Common myeloid progenitor, CD34-positive (primary cell): ENCODE measurements at regions not wholly inside any gene's neighbourhood (a gene's known extent, or its start where the extent isn't known, plus 50 kb on each side); places are given as distances from the start of the nearest gene placed in this dataset.

Experiments
- CTCF ChIA-PET: fragments of 350-600 bp; sonication (Branson Sonifier 250); formaldehyde crosslinking; loops from one replicate; lab custom pipeline; 2021; ENCODE audit warnings: antibody characterized with exemption; lab: Charles Lee
- POLR2A ChIA-PET: fragments of 350-600 bp; sonication (Branson Sonifier 250); formaldehyde crosslinking; loops from one replicate; lab custom pipeline; 2021; ENCODE audit warnings: antibody characterized with exemption; lab: Charles Lee
- DNase-seq, 3 donors: peaks; one replicate each; pipeline versions ENCODE4 v3.0.0 to v3.0.0-alpha.2; 2013
- H3K27ac ChIP-seq, 2 experiments: 1 replicate in 1 of 2; 2 replicates in 1 of 2; pipeline ENCODE4 v1.7.0; 2013; ENCODE audit warnings: inconsistent platforms in 2 of 2, low read length in 2 of 2, mild to moderate bottlenecking in 2 of 2, low read depth in 1 of 2, moderate library complexity in 1 of 2; ENCODE audit not compliant: severe bottlenecking in 2 of 2, insufficient read depth in 1 of 2, poor library complexity in 1 of 2
- H3K27me3 ChIP-seq, 5 experiments: replicated peaks in 2 of 5; 1 replicate in 3 of 5; 2 replicates in 2 of 5; pipeline versions ENCODE4 v1.6.1 to v1.7.0; 2013; ENCODE audit warnings: low read length in 4 of 5, mild to moderate bottlenecking in 2 of 5, moderate library complexity in 2 of 5, inconsistent platforms in 1 of 5; ENCODE audit not compliant: insufficient read depth in 5 of 5, control insufficient read depth in 4 of 5
- H3K36me3 ChIP-seq, 4 experiments: 1 replicate in 2 of 4; 2 replicates in 2 of 4; pipeline versions ENCODE4 v1.6.1 to v1.7.0; 2013; ENCODE audit warnings: low read length in 3 of 4, control low read depth in 1 of 4, mild to moderate bottlenecking in 1 of 4; ENCODE audit not compliant: control insufficient read depth in 4 of 4, insufficient read depth in 4 of 4
- H3K4me1 ChIP-seq, 4 experiments: 1 replicate in 3 of 4; 2 replicates in 1 of 4; pipeline versions ENCODE4 v1.6.1 to v1.7.1; 2013; ENCODE audit warnings: low read length in 3 of 4, mild to moderate bottlenecking in 3 of 4, control low read depth in 1 of 4, inconsistent platforms in 1 of 4, moderate library complexity in 1 of 4; ENCODE audit not compliant: control insufficient read depth in 4 of 4, insufficient read depth in 4 of 4; ENCODE audit errors: control extremely low read depth in 1 of 4
- H3K4me3 ChIP-seq, 7 experiments: 1 replicate in 4 of 7; 2 replicates in 3 of 7; pipeline versions ENCODE4 v1.5.1 to v1.7.0; 2013; ENCODE audit warnings: mild to moderate bottlenecking in 7 of 7, low read length in 6 of 7, moderate library complexity in 6 of 7, inconsistent platforms in 2 of 7, low read depth in 2 of 7, control low read depth in 1 of 7; ENCODE audit not compliant: insufficient read depth in 4 of 7, control insufficient read depth in 1 of 7; ENCODE audit errors: extremely low read depth in 1 of 7
- H3K9me3 ChIP-seq, 5 experiments: 1 replicate in 4 of 5; 2 replicates in 1 of 5; pipeline versions ENCODE4 v1.6.1 to v1.7.1; 2013; ENCODE audit warnings: low read length in 4 of 5, mild to moderate bottlenecking in 2 of 5, inconsistent platforms in 1 of 5, low read depth in 1 of 5, moderate library complexity in 1 of 5; ENCODE audit not compliant: control insufficient read depth in 4 of 5, insufficient read depth in 2 of 5; ENCODE audit errors: control extremely low read depth in 1 of 5
- WGBS: methylation state at CpG from one replicate; pipeline ENCODE4 v1.1.5; 2013; ENCODE audit not compliant: insufficient coverage; 5-methylcytosine and 5-hydroxymethylcytosine counted together

GRCh38 chr10:120960725-120961124, 109.6 kb downstream of the WDR11 start:
- Histone ChIP-seq H3K27ac (no peak overlapping the region), H3K4me1 (no peaks in the 10 kb centered on the region), H3K4me3 (no peak overlapping the region), H3K36me3 (no peaks in the 10 kb centered on the region), H3K9me3 (no peaks in the 10 kb centered on the region), H3K27me3 (peaks cover 0 to 27% (median 7%) of the 10 kb centered on the region in 5 experiments)
- 100% methylated on average over 6 of the region's 7 CpGs for WGBS
- POLR2A ChIA-PET, result no interaction called here
- CTCF ChIA-PET, result interaction anchor here (0.8 to 1.4 kb wide), 3 partner anchors 12 to 23 kb away, joined by 3 read pairs; no protein-coding TSS in a partner anchor
- no peak for DNase-seq

GRCh38 chr10:120961795-120962755, 110.9 kb downstream of the WDR11 start:
- ChIA-PET POLR2A (no interaction called here), CTCF (no interaction called here)
- Histone ChIP-seq H3K27ac (no peak overlapping the region), H3K27me3 (peaks cover 0 to 27% (median 9%) of the 10 kb centered on the region in 5 experiments), H3K4me1 (no peaks in the 10 kb centered on the region), H3K36me3 (no peaks in the 10 kb centered on the region), H3K4me3 (no peak overlapping the region), H3K9me3 (no peaks in the 10 kb centered on the region)
- 94% methylated on average over 15 of the region's 17 CpGs for WGBS
- DNase-seq, result no peak

DNA sequence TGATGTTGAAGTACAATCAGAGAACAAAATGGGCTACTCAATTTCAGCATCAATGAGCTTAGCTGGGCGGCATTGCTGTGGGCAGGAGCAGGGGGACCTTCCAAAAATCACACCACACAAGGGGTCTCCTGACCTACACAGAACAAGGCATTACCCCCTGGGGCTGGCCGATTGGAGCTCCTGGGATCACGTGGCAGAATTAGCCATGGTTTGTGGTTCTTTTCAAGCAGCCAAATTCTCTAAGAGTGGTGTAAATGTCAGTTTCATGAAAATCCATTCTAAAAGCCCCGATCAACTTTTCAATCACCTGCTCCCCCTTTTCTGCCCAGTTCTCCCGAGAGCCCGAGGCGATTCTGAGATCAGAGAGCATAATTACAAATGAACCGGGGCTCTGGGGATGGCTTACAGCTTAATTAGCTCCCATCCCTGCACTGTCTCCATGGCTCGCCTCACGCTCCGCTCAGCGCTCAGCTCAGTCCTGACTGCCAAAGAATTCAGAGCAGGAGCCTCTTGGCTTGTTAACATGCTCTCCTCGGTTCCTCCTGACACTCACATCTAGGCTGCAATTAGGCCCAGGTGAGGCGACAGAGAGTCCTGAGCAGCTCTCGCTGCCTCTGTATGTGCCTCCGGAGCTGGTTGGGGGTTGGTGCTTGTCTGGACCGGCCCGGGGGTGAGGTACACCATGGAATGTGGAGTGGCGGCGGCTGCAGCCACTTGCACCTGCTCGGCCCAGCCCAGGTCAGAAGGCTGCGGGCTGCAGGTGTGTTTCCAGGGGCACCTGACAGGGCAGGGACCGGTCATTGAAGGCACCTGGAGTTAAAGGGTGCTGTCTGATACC, 111.8 kb downstream of the WDR11 start:
- DNase-seq, result no peak
- Histone ChIP-seq H3K9me3 (no peaks in the 10 kb centered on the region), H3K27me3 (peaks cover 0 to 33% (median 11%) of the 10 kb centered on the region in 5 experiments), H3K4me1 (no peaks in the 10 kb centered on the region), H3K27ac (no peak overlapping the region), H3K36me3 (no peaks in the 10 kb centered on the region), H3K4me3 (no peak overlapping the region)
- WGBS, result 77% methylated on average over 16 of the region's 23 CpGs
- POLR2A ChIA-PET, result no interaction called here
- CTCF ChIA-PET, result no interaction called here

GRCh38 chr10:120963594-120964220, 112.5 kb downstream of the WDR11 start:
- 84% methylated on average over 5 of the region's 5 CpGs for WGBS

GRCh38 chr10:120966657-120967045, 115.5 kb downstream of the WDR11 start:
- H3K27ac ChIP-seq, result no peak overlapping the region
- H3K4me3 ChIP-seq, result no peak overlapping the region
- 93% methylated on average over 3 of the region's 6 CpGs for WGBS
- no peak for DNase-seq
- H3K4me1 ChIP-seq, result no peaks in the 10 kb centered on the region
- peaks cover 0 to 48% (median 14%) of the 10 kb centered on the region in 5 experiments for H3K27me3 ChIP-seq
- H3K9me3 ChIP-seq, result no peaks in the 10 kb centered on the region
- POLR2A ChIA-PET, result no interaction called here
- CTCF ChIA-PET, result no interaction called here
- H3K36me3 ChIP-seq, result no peaks in the 10 kb centered on the region

More at GRCh38 chr10:120963594-120964220, 112.5 kb downstream of the WDR11 start:
- Histone ChIP-seq H3K4me1 (no peaks in the 10 kb centered on the region), H3K9me3 (no peaks in the 10 kb centered on the region), H3K4me3 (no peak overlapping the region), H3K27ac (no peak overlapping the region), H3K27me3 (peaks cover 0 to 37% (median 12%) of the 10 kb centered on the region in 5 experiments), H3K36me3 (no peaks in the 10 kb centered on the region)
- no peak for DNase-seq
- POLR2A ChIA-PET, result no interaction called here
- CTCF ChIA-PET, result no interaction called here

GRCh38 chr10:120969219-120969645, 118.1 kb downstream of the WDR11 start:
- Histone ChIP-seq H3K36me3 (no peaks in the 10 kb centered on the region), H3K9me3 (peaks cover 0 to 15% (median 3%) of the 10 kb centered on the region in 5 experiments), H3K27me3 (peaks cover 0 to 36% (median 8%) of the 10 kb centered on the region in 5 experiments), H3K4me3 (no peak overlapping the region), H3K27ac (no peak overlapping the region), H3K4me1 (no peaks in the 10 kb centered on the region)
- ChIA-PET POLR2A (no interaction called here), CTCF (no interaction called here)
- WGBS, result 100% methylated on average over 1 of the region's 5 CpGs
- DNase-seq, result peak in 1 of 3 donors; percentile 8
